Liver (tissue), 8 donors: ENCODE measurements at regions not wholly inside any gene's neighbourhood (a gene's known extent, or its start where the extent isn't known, plus 50 kb on each side); places are given as distances from the start of the nearest gene placed in this dataset.

ENCODE experiments used
- DNase-seq: peaks from one replicate; pipeline ENCODE4 v3.0.0-alpha.2; 2017; ENCODE audit warnings: low spot score
- H3K27ac ChIP-seq, 2 donors: one replicate each; pipeline ENCODE4 v1.7.0; 2013; ENCODE audit warnings: inconsistent platforms in 2 of 2, low read length in 2 of 2, control low read depth in 1 of 2, low read depth in 1 of 2, mild to moderate bottlenecking in 1 of 2
- H3K27me3 ChIP-seq, 4 donors: one replicate each; pipeline versions ENCODE4 v1.6.1 to v1.7.0; 2013; ENCODE audit warnings: low read length in 3 of 4, inconsistent platforms in 1 of 4, mild to moderate bottlenecking in 1 of 4, moderate library complexity in 1 of 4; ENCODE audit not compliant: control insufficient read depth in 4 of 4, insufficient read depth in 4 of 4
- H3K36me3 ChIP-seq, 4 donors: one replicate each; pipeline versions ENCODE4 v1.6.1 to v1.7.0; 2013; ENCODE audit warnings: low read length in 3 of 4, mild to moderate bottlenecking in 3 of 4, low read depth in 1 of 4, moderate library complexity in 1 of 4; ENCODE audit not compliant: control insufficient read depth in 4 of 4, insufficient read depth in 3 of 4
- H3K4me1 ChIP-seq, 4 donors: one replicate each; pipeline versions ENCODE4 v1.6.1 to v1.7.0; 2013; ENCODE audit warnings: low read length in 3 of 4, mild to moderate bottlenecking in 3 of 4, moderate library complexity in 1 of 4; ENCODE audit not compliant: control insufficient read depth in 4 of 4, insufficient read depth in 4 of 4
- H3K4me3 ChIP-seq, 3 donors: one replicate each; pipeline versions ENCODE4 v1.6.1 to v1.7.0; 2013; ENCODE audit warnings: low read length in 3 of 3, control low read depth in 1 of 3, low read depth in 1 of 3, mild to moderate bottlenecking in 1 of 3
- H3K9ac ChIP-seq, 2 donors: one replicate each; pipeline ENCODE4 v1.7.0; 2013; ENCODE audit warnings: low read length in 2 of 2, mild to moderate bottlenecking in 2 of 2, moderate library complexity in 2 of 2, control low read depth in 1 of 2, low read depth in 1 of 2
- H3K9me3 ChIP-seq, 4 donors: one replicate each; pipeline versions ENCODE4 v1.6.1 to v1.7.0; 2013; ENCODE audit warnings: low read length in 3 of 4; ENCODE audit not compliant: control insufficient read depth in 4 of 4
- CTCF ChIP-seq: fragments of 150-350 bp; IDR thresholded peaks from 2 replicates; pipeline ENCODE4 v1.5.1; 2017; ENCODE audit warnings: improper control_type of control experiment, low read depth, low read length; ENCODE audit not compliant: missing input control
- EGR1 ChIP-seq, 2 donors: IDR thresholded peaks; 2 replicates each; pipeline ENCODE4 v1.6.1; 2016 to 2018; ENCODE audit warnings: antibody characterized with exemption in 2 of 2, low read depth in 2 of 2
- FOXA1 ChIP-seq: IDR thresholded peaks from 2 replicates; pipeline ENCODE4 v1.6.1; 2016; ENCODE audit warnings: antibody characterized with exemption
- FOXA2 ChIP-seq: IDR thresholded peaks from 2 replicates; pipeline ENCODE4 v1.6.1; 2016; ENCODE audit warnings: antibody characterized with exemption
- GABPA ChIP-seq, 2 donors: IDR thresholded peaks in 1 of 2; conservative IDR thresholded peaks in 1 of 2; 2 replicates each; pipeline ENCODE4 v1.6.1; 2016; ENCODE audit warnings: antibody characterized with exemption in 2 of 2, mild to moderate bottlenecking in 1 of 2, moderate library complexity in 1 of 2
- HNF4A ChIP-seq, 2 donors: conservative IDR thresholded peaks; 2 replicates each; pipeline ENCODE4 v1.6.1; 2016; ENCODE audit warnings: antibody characterized with exemption in 2 of 2, mild to moderate bottlenecking in 2 of 2
- HNF4G ChIP-seq: IDR thresholded peaks from 2 replicates; pipeline ENCODE4 v1.6.1; 2016; ENCODE audit warnings: antibody characterized with exemption
- JUND ChIP-seq, 2 donors: IDR thresholded peaks; 2 replicates each; pipeline ENCODE4 v1.6.1; 2016; ENCODE audit warnings: antibody characterized with exemption in 2 of 2
- NR2F2 ChIP-seq: IDR thresholded peaks from 2 replicates; pipeline ENCODE4 v1.6.1; 2016; ENCODE audit warnings: antibody characterized with exemption
- RAD21 ChIP-seq, 2 donors: IDR thresholded peaks; 2 replicates each; pipeline ENCODE4 v1.6.1; 2016; ENCODE audit warnings: antibody characterized with exemption in 2 of 2, mild to moderate bottlenecking in 2 of 2
- RXRA ChIP-seq, 2 donors: IDR thresholded peaks; 2 replicates each; pipeline ENCODE4 v1.6.1; 2017 to 2018; ENCODE audit warnings: antibody characterized with exemption in 2 of 2, mild to moderate bottlenecking in 1 of 2
- SP1 ChIP-seq: IDR thresholded peaks from 2 replicates; pipeline ENCODE4 v1.6.1; 2018; ENCODE audit warnings: antibody characterized with exemption, mild to moderate bottlenecking
- TAF1 ChIP-seq: conservative IDR thresholded peaks from 2 replicates; pipeline ENCODE4 v1.6.1; 2016; ENCODE audit warnings: antibody characterized with exemption, mild to moderate bottlenecking
- YY1 ChIP-seq: IDR thresholded peaks from 2 replicates; pipeline ENCODE4 v1.6.1; 2016; ENCODE audit warnings: antibody characterized with exemption, mild to moderate bottlenecking
- WGBS: extraction: QIAGEN DNeasy Blood & Tissue Kit; methylation state at CpG from one replicate; pipeline ENCODE4 v1.1.7; 2013; 5-methylcytosine and 5-hydroxymethylcytosine counted together
- TF ChIP-seq, protein P1 (sequence below): IDR thresholded peaks from 2 replicates; pipeline ENCODE4 v1.6.1; 2016; ENCODE audit warnings: antibody characterized with exemption
- TF ChIP-seq, protein P2 (sequence below): IDR thresholded peaks from 2 replicates; pipeline ENCODE4 v1.6.1; 2016; ENCODE audit warnings: antibody characterized with exemption
- TF ChIP-seq, protein P3 (sequence below): IDR thresholded peaks from 2 replicates; pipeline ENCODE4 v1.6.1; 2016; ENCODE audit warnings: antibody characterized with exemption
- TF ChIP-seq, protein P4 (sequence below): IDR thresholded peaks from 2 replicates; pipeline ENCODE4 v1.6.1; 2016; ENCODE audit warnings: antibody characterized with exemption, mild to moderate bottlenecking
- donor health status: healthy.
- donor health status: healthy.
- donor health status: healthy.
- donor health status: healthy.
- donor health status: healthy.

DNA sequence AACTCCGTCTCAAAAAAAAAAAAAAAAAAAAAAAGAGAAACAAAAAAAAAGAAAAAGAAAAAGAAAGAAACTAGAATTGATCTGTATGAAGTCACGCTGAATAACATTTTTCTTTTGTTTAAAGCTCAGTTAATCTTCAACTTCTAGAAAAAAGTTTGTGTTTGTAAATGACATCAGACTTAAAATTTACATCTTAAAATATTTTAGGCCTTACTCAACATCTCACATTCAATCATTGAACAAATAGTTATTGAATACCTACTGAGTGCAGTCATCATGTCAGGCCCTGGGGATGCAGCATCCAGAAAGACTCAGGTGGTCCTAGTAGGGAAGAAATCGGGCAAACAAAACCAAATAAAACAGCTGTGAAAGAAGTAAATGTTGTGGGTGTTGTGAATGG lies 292.3 kb upstream of the FANCL start:
- H3K27ac ChIP-seq, result no peak overlapping the region
- no peak overlapping the region for H3K4me3 ChIP-seq
- no peaks in the 10 kb centered on the region for H3K4me1 ChIP-seq
- H3K9ac ChIP-seq, result no peak overlapping the region
- WGBS, result 68% methylated on average over 3 of the region's 3 CpGs
- no peak for TF ChIP-seq HNF4G
- TF ChIP-seq SP1, result no peak
- no peak for TF ChIP-seq FOXA1
- TF ChIP-seq GABPA (IDR thresholded peaks at IDR 0.05 in 1 of 2, conservative IDR thresholded peaks at IDR 0.05 in 1 of 2), result no peak
- TF ChIP-seq YY1, result no peak
- no peak for TF ChIP-seq TAF1
- no peak for TF ChIP-seq FOXA2
- no peak for TF ChIP-seq HNF4A (conservative IDR thresholded peaks at IDR 0.05)
- TF ChIP-seq, protein P1, sequence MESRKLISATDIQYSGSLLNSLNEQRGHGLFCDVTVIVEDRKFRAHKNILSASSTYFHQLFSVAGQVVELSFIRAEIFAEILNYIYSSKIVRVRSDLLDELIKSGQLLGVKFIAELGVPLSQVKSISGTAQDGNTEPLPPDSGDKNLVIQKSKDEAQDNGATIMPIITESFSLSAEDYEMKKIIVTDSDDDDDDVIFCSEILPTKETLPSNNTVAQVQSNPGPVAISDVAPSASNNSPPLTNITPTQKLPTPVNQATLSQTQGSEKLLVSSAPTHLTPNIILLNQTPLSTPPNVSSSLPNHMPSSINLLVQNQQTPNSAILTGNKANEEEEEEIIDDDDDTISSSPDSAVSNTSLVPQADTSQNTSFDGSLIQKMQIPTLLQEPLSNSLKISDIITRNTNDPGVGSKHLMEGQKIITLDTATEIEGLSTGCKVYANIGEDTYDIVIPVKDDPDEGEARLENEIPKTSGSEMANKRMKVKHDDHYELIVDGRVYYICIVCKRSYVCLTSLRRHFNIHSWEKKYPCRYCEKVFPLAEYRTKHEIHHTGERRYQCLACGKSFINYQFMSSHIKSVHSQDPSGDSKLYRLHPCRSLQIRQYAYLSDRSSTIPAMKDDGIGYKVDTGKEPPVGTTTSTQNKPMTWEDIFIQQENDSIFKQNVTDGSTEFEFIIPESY, result no peak
- no peak for TF ChIP-seq CTCF
- TF ChIP-seq, protein P2, sequence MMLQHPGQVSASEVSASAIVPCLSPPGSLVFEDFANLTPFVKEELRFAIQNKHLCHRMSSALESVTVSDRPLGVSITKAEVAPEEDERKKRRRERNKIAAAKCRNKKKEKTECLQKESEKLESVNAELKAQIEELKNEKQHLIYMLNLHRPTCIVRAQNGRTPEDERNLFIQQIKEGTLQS, result no peak
- TF ChIP-seq, protein P3, sequence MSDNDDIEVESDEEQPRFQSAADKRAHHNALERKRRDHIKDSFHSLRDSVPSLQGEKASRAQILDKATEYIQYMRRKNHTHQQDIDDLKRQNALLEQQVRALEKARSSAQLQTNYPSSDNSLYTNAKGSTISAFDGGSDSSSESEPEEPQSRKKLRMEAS, result no peak
- TF ChIP-seq JUND (IDR thresholded peaks at IDR 0.05), result no peak
- no peak for TF ChIP-seq RXRA (IDR thresholded peaks at IDR 0.05)
- TF ChIP-seq EGR1 (IDR thresholded peaks at IDR 0.05; ENCODE audit: low read depth in 2 of 2), result no peak
- no peak for TF ChIP-seq NR2F2
- no peak for TF ChIP-seq RAD21 (IDR thresholded peaks at IDR 0.05)
- TF ChIP-seq, protein P4, sequence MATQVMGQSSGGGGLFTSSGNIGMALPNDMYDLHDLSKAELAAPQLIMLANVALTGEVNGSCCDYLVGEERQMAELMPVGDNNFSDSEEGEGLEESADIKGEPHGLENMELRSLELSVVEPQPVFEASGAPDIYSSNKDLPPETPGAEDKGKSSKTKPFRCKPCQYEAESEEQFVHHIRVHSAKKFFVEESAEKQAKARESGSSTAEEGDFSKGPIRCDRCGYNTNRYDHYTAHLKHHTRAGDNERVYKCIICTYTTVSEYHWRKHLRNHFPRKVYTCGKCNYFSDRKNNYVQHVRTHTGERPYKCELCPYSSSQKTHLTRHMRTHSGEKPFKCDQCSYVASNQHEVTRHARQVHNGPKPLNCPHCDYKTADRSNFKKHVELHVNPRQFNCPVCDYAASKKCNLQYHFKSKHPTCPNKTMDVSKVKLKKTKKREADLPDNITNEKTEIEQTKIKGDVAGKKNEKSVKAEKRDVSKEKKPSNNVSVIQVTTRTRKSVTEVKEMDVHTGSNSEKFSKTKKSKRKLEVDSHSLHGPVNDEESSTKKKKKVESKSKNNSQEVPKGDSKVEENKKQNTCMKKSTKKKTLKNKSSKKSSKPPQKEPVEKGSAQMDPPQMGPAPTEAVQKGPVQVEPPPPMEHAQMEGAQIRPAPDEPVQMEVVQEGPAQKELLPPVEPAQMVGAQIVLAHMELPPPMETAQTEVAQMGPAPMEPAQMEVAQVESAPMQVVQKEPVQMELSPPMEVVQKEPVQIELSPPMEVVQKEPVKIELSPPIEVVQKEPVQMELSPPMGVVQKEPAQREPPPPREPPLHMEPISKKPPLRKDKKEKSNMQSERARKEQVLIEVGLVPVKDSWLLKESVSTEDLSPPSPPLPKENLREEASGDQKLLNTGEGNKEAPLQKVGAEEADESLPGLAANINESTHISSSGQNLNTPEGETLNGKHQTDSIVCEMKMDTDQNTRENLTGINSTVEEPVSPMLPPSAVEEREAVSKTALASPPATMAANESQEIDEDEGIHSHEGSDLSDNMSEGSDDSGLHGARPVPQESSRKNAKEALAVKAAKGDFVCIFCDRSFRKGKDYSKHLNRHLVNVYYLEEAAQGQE, result no peak
- no peak for DNase-seq
- H3K36me3 ChIP-seq, result no peaks in the 10 kb centered on the region
- no peaks in the 10 kb centered on the region for H3K27me3 ChIP-seq
- no peaks in the 10 kb centered on the region for H3K9me3 ChIP-seq

- H3K4me1 ChIP-seq, result no peaks in the 10 kb centered on the region
- H3K36me3 ChIP-seq, result no peaks in the 10 kb centered on the region
- H3K9ac ChIP-seq, result no peak overlapping the region
- H3K27me3 ChIP-seq, result no peaks in the 10 kb centered on the region
- no peaks in the 10 kb centered on the region for H3K9me3 ChIP-seq
- WGBS, result 87% methylated on average over 3 of the region's 3 CpGs
- TF ChIP-seq HNF4A (conservative IDR thresholded peaks at IDR 0.05), result no peak
- no peak for TF ChIP-seq FOXA2
- no peak for TF ChIP-seq NR2F2
- TF ChIP-seq EGR1 (IDR thresholded peaks at IDR 0.05; ENCODE audit: low read depth in 2 of 2), result no peak
- TF ChIP-seq CTCF, result no peak
- TF ChIP-seq, protein P4, result no peak
- no peak for TF ChIP-seq JUND (IDR thresholded peaks at IDR 0.05)
- TF ChIP-seq, protein P3, result no peak
- TF ChIP-seq RAD21 (IDR thresholded peaks at IDR 0.05), result no peak
- no peak overlapping the region for H3K27ac ChIP-seq
- no peak for DNase-seq
- H3K4me3 ChIP-seq, result no peak overlapping the region
Observed at GRCh38 chr2:58532641-58533040, 291.5 kb upstream of the FANCL start.
